Chondrocyte (in vitro differentiated cells): ENCODE measurements at regions not wholly inside any gene's neighbourhood (a gene's known extent, or its start where the extent isn't known, plus 50 kb on each side); places are given as distances from the start of the nearest gene placed in this dataset.
A peak's percentile ranks its signal among the peaks of the same experiment; 100 is the strongest.

ENCODE experiments used
- DNase-seq: peaks from one replicate; pipeline ENCODE4 v3.0.0; 2021; ENCODE audit warnings: mixed read lengths, low spot score
- H3K27ac Mint-ChIP-seq: one replicate; pipeline ENCODE4 v1.8.0; 2021; ENCODE audit warnings: mild to moderate bottlenecking, moderate library complexity, mixed read lengths; ENCODE audit not compliant: unreplicated experiment
- H3K27me3 Mint-ChIP-seq: 2 replicates; pipeline ENCODE4 v1.8.0; 2021; ENCODE audit warnings: low read depth, mixed read lengths
- H3K36me3 Mint-ChIP-seq: 2 replicates; pipeline ENCODE4 v1.8.0; 2021; ENCODE audit warnings: low read depth, mixed read lengths
- H3K4me1 Mint-ChIP-seq: 2 replicates; pipeline ENCODE4 v1.8.0; 2021; ENCODE audit warnings: low read depth, mild to moderate bottlenecking, mixed read lengths
- H3K4me3 Mint-ChIP-seq: one replicate; pipeline ENCODE4 v1.8.0; 2021; ENCODE audit warnings: mild to moderate bottlenecking, moderate library complexity, mixed read lengths; ENCODE audit not compliant: unreplicated experiment
- H3K9me3 Mint-ChIP-seq: 2 replicates; pipeline ENCODE4 v1.8.0; 2021; ENCODE audit warnings: low read depth, mixed read lengths
- CTCF ChIP-seq: fragments of 200-600 bp; sonication (generic); IDR thresholded peaks from 2 replicates; pipeline ENCODE4 v1.5.0; 2021; ENCODE audit warnings: antibody characterized with exemption, mild to moderate bottlenecking, moderate library complexity

DNA sequence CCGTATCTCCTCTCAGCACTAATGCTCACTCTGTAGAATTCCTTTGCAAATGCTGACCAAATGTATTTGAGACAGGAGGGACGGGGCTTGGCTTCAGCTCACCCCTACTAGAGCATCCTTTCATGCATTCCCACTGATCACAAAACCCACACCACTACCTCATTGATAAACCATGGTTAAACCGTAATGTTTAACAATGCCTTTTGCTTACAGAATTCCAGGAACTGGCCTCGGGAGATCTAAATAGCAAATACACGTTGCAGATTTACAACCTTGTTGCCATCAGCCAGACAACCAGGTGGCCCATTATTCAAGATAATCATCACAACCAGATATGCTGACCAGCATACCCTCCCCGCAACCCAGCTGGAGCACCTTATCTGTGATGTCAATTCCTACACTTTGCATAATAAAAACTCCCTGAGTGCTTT lies 391.9 kb downstream of the KCTD8 start:
- peaks cover 6% of the 10 kb centered on the region for H3K27me3 Mint-ChIP-seq
- no peak overlapping the region for H3K27ac Mint-ChIP-seq
- H3K4me1 Mint-ChIP-seq: no peaks in the 10 kb centered on the region
- no peak for TF ChIP-seq CTCF
- DNase-seq: no peak
- H3K9me3 Mint-ChIP-seq: no peaks in the 10 kb centered on the region
- no peaks in the 10 kb centered on the region for H3K36me3 Mint-ChIP-seq
- H3K4me3 Mint-ChIP-seq: no peak overlapping the region

DNA sequence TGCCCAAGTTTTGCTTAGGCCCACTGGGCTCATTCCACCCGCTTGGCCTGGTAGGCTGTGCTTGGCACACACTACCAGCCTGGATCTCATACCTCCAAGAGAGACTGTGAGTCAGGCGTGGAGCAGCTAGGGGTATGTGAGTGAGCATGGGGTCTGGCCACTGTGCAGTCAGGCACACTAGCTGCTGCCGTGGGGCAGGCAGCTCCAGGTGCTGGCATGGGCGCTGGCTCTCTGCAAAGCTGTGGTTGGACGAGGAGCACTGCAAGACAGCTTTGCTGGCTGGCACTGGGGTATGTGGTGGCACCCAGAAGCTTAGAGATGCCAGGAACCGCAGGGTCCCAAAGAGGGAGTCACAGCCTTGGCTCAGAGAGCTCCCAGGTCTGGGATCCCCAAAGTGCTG lies 377.8 kb downstream of the KCTD8 start:
- Mint-ChIP-seq H3K36me3 (no peaks in the 10 kb centered on the region), H3K27ac (no peak overlapping the region), H3K4me1 (no peaks in the 10 kb centered on the region), H3K27me3 (no peaks in the 10 kb centered on the region), H3K9me3 (no peaks in the 10 kb centered on the region), H3K4me3 (no peak overlapping the region)
- TF ChIP-seq CTCF: no peak
- DNase-seq: peak; percentile 86

GRCh38 chr4:44071959-44072955 lies 376.4 kb downstream of the KCTD8 start:
- H3K36me3 Mint-ChIP-seq: no peaks in the 10 kb centered on the region
- DNase-seq: peak; percentile 61
- no peaks in the 10 kb centered on the region for H3K27me3 Mint-ChIP-seq
- TF ChIP-seq CTCF: no peak
- no peaks in the 10 kb centered on the region for H3K4me1 Mint-ChIP-seq
- H3K9me3 Mint-ChIP-seq: no peaks in the 10 kb centered on the region
- H3K4me3 Mint-ChIP-seq: no peak overlapping the region
- H3K27ac Mint-ChIP-seq: no peak overlapping the region

DNA sequence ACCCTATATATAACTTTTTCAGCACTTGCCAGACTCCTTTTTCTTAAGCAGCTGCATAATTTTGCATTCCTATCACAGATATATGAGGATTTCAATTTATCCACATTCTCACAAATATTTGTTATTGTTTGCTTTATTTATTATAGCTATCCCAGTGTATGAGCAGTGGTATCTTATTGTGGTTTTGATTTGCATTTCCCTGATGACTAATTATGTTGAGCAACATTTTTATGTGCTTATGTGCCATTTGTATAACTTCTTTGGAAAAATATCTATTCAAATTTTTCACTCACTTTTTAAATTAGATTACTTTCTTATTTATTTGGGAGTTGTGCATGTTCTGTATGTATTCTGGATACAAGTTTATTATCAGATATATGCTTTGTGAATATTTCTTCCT lies 361.9 kb downstream of the KCTD8 start:
- Mint-ChIP-seq H3K36me3 (no peaks in the 10 kb centered on the region), H3K27me3 (no peaks in the 10 kb centered on the region), H3K4me1 (no peaks in the 10 kb centered on the region)

GRCh38 chr4:44093390-44093789 lies 355.2 kb downstream of the KCTD8 start:
- Mint-ChIP-seq H3K4me1 (no peaks in the 10 kb centered on the region), H3K4me3 (no peak overlapping the region), H3K27me3 (no peaks in the 10 kb centered on the region), H3K9me3 (no peaks in the 10 kb centered on the region), H3K36me3 (no peaks in the 10 kb centered on the region), H3K27ac (no peak overlapping the region)
- DNase-seq: no peak
- no peak for TF ChIP-seq CTCF

More for the DNA sequence above, 361.9 kb downstream of the KCTD8 start:
- H3K4me3 Mint-ChIP-seq: no peak overlapping the region
- peaks cover 4% of the 10 kb centered on the region for H3K9me3 Mint-ChIP-seq
- no peak overlapping the region for H3K27ac Mint-ChIP-seq
- TF ChIP-seq CTCF: no peak
- DNase-seq: no peak
